NB4 (cell line): ENCODE measurements at regions not wholly inside any gene's neighbourhood (a gene's known extent, or its start where the extent isn't known, plus 50 kb on each side); places are given as distances from the start of the nearest gene placed in this dataset.
"Not testable (repeated sequence)": the region's sequence is repeated elsewhere in the genome, so short reads cannot be mapped to it uniquely, and the experiment has no call there.

ENCODE experiments used
- DNase-seq: peaks from one replicate; pipeline ENCODE4 v3.0.0; 2010; ENCODE audit warnings: low read depth
- H3K4me3 ChIP-seq: one replicate; pipeline ENCODE4 v1.5.1; 2011; ENCODE audit warnings: mild to moderate bottlenecking, low read depth, low read length, moderate library complexity
- MAX ChIP-seq: IDR thresholded peaks from 2 replicates; pipeline ENCODE4 v1.6.1; 2011; ENCODE audit warnings: low read depth, low read length
- MYC ChIP-seq: IDR thresholded peaks from 2 replicates; pipeline ENCODE4 v1.6.1; 2011; ENCODE audit warnings: low read depth, low read length
- POLR2A ChIP-seq: IDR thresholded peaks from 2 replicates; pipeline ENCODE4 v1.6.1; 2011; ENCODE audit warnings: mild to moderate bottlenecking; ENCODE audit not compliant: insufficient read length; ENCODE audit errors: extremely low read depth
- TF ChIP-seq, protein P1 (sequence below): IDR thresholded peaks from one replicate; pipeline ENCODE4 v1.5.1; 2012; ENCODE audit warnings: low read depth, low read length

- DNase-seq, result no peak
- TF ChIP-seq POLR2A, result no peak
- TF ChIP-seq MAX, result no peak
- TF ChIP-seq, protein P1, sequence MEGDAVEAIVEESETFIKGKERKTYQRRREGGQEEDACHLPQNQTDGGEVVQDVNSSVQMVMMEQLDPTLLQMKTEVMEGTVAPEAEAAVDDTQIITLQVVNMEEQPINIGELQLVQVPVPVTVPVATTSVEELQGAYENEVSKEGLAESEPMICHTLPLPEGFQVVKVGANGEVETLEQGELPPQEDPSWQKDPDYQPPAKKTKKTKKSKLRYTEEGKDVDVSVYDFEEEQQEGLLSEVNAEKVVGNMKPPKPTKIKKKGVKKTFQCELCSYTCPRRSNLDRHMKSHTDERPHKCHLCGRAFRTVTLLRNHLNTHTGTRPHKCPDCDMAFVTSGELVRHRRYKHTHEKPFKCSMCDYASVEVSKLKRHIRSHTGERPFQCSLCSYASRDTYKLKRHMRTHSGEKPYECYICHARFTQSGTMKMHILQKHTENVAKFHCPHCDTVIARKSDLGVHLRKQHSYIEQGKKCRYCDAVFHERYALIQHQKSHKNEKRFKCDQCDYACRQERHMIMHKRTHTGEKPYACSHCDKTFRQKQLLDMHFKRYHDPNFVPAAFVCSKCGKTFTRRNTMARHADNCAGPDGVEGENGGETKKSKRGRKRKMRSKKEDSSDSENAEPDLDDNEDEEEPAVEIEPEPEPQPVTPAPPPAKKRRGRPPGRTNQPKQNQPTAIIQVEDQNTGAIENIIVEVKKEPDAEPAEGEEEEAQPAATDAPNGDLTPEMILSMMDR, result no peak
- TF ChIP-seq MYC, result no peak
- H3K4me3 ChIP-seq, result no peak overlapping the region
Measured at GRCh38 chr5:106254784-106255183, 1416.0 kb downstream of the EFNA5 start.

DNA sequence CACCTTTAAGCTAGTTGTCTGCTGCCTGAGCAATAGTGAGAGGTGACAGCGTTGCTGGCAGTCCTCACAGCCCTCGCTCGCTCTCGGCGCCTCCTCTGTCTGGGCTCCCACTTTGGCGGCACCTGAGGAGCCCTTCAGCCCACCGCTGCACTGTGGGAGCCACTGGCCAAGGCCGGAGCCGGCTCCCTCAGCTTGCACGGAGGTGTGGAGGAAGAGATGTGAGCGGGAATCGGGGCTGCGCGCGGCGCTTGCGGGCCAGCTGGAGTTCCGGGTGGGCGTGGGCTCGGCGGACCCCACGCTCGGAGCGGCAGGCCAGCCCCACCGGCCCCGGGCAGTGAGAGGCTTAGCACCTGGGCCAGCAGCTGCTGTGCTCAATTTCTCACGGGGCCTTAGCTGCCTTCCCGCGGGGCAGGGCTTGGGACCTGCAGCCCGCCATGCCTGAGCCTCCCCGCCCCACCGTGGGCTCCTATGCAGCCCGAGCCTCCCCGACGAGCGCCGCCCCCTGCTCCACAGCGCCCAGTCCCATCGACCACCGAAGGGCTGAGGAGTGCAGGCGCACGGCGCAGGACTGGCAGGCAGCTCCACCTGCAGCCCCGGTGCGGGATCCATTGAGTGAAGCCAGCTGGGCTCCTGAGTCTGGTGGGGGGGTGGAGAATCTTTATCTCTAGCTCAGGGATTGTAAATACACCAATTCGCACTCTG is 1424.5 kb downstream of the EFNA5 start:
- not testable (repeated sequence) for DNase-seq, H3K4me3 ChIP-seq

- H3K4me3 ChIP-seq, result no peak overlapping the region
- DNase-seq, result no peak
- no peak for TF ChIP-seq MYC
- TF ChIP-seq POLR2A, result no peak
- TF ChIP-seq, protein P1, result no peak
- TF ChIP-seq MAX, result no peak
Measured at GRCh38 chr5:106241409-106241808, 1429.3 kb downstream of the EFNA5 start.

DNA sequence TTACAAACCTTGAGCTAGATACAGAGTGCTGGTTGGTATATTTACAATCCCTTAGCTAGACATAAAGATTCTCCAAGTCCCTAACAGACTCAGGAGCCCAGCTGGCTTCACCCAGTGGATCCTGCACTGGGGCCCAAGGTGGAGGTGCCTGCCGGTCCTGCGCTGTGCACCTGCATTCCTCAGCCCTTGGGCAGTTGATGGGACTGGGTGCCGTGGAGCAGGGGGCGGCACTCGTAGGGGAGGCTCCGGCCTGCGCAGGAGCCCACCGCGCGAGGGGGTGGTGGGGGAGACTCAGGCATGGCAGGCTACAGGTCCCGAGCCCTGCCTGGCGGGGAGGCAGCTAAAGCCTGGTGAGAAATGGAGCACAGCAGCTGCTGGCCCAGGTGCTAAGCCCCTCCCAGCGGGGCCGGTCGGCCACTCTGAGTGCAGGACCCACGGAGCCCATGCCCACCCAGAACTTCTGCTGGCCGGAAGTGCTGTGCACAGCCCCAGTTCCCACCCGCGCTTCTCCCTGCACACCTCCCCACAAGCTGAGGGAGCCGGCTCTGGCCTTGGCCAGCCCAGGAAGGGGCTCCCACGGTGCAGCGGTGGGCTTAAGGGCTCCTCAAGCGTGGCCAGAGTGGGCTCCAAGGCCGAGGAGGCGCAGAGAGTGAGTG is 1464.7 kb downstream of the EFNA5 start:
- TF ChIP-seq MYC (no peak), MAX (no peak), POLR2A (no peak)
- TF ChIP-seq, protein P1, result no peak
- no peak overlapping the region for H3K4me3 ChIP-seq
- no peak for DNase-seq

- H3K4me3 ChIP-seq, result no peak overlapping the region
- TF ChIP-seq POLR2A (no peak), MAX (no peak), MYC (no peak)
- TF ChIP-seq, protein P1, result no peak
- DNase-seq, result no peak
Measured at GRCh38 chr5:106202035-106202434, 1468.7 kb downstream of the EFNA5 start.

- TF ChIP-seq MAX, result no peak
- TF ChIP-seq POLR2A, result no peak
- TF ChIP-seq, protein P1, result no peak
- TF ChIP-seq MYC, result no peak
- DNase-seq, result no peak
- no peak overlapping the region for H3K4me3 ChIP-seq
Measured at GRCh38 chr5:106200971-106201370, 1469.8 kb downstream of the EFNA5 start.
